ENCODE measurements at regions not wholly inside any gene's neighbourhood (a gene's known extent, or its start where the extent isn't known, plus 50 kb on each side); places are given as distances from the start of the nearest gene placed in this dataset.

- TF ChIP-seq HNF4G (IDR thresholded peaks at IDR 0.05), result no peak
- WGBS, result 80% methylated on average over 1 of the region's 1 CpG
These were observed 79.0 kb upstream of the EMX2 start for GRCh38 chr10:117463545-117463920.

GRCh38 chr10:117462816-117463544 is 79.6 kb upstream of the EMX2 start:
- Histone ChIP-seq H3K4me1 (ENCODE audit: control insufficient read depth in 4 of 4, insufficient read depth in 4 of 4, low read length in 3 of 4) (no peaks in the 10 kb centered on the region), H3K9me3 (ENCODE audit: control insufficient read depth in 4 of 4, low read length in 3 of 4) (peaks cover 0 to 2% (median 0%) of the 10 kb centered on the region in 4 donors), H3K27me3 (ENCODE audit: control insufficient read depth in 4 of 4, insufficient read depth in 4 of 4, low read length in 3 of 4) (no peaks in the 10 kb centered on the region), H3K36me3 (ENCODE audit: control insufficient read depth in 4 of 4, insufficient read depth in 3 of 4, low read depth in 1 of 4, low read length in 3 of 4) (no peaks in the 10 kb centered on the region), H3K9ac (ENCODE audit: low read depth in 1 of 2, low read length in 2 of 2) (no peak overlapping the region), H3K27ac (ENCODE audit: low read depth in 1 of 2, low read length in 2 of 2) (no peak overlapping the region), H3K4me3 (ENCODE audit: low read depth in 1 of 3, low read length in 3 of 3) (no peak overlapping the region)
- no peak for DNase-seq (ENCODE audit: low spot score)
- WGBS, result 85% methylated on average over 1 of the region's 1 CpG
- TF ChIP-seq RXRA (IDR thresholded peaks at IDR 0.05) (no peak), HNF4A (conservative IDR thresholded peaks at IDR 0.05) (no peak), GABPA (IDR thresholded peaks at IDR 0.05 in 1 of 2, conservative IDR thresholded peaks at IDR 0.05 in 1 of 2) (no peak)

More at GRCh38 chr10:117463545-117463920, 79.0 kb upstream of the EMX2 start:
- Histone ChIP-seq H3K4me1 (ENCODE audit: control insufficient read depth in 4 of 4, insufficient read depth in 4 of 4, low read length in 3 of 4) (no peaks in the 10 kb centered on the region), H3K9me3 (ENCODE audit: control insufficient read depth in 4 of 4, low read length in 3 of 4) (peaks cover 0 to 2% (median 0%) of the 10 kb centered on the region in 4 donors), H3K4me3 (ENCODE audit: low read depth in 1 of 3, low read length in 3 of 3) (no peak overlapping the region), H3K27ac (ENCODE audit: low read depth in 1 of 2, low read length in 2 of 2) (no peak overlapping the region), H3K9ac (ENCODE audit: low read depth in 1 of 2, low read length in 2 of 2) (no peak overlapping the region), H3K36me3 (ENCODE audit: control insufficient read depth in 4 of 4, insufficient read depth in 3 of 4, low read depth in 1 of 4, low read length in 3 of 4) (no peaks in the 10 kb centered on the region), H3K27me3 (ENCODE audit: control insufficient read depth in 4 of 4, insufficient read depth in 4 of 4, low read length in 3 of 4) (no peaks in the 10 kb centered on the region)
- DNase-seq (ENCODE audit: low spot score), result no peak

- H3K9me3 ChIP-seq (ENCODE audit: control insufficient read depth in 4 of 4, low read length in 3 of 4), result peaks cover 0 to 2% (median 0%) of the 10 kb centered on the region in 4 donors
- no peak for TF ChIP-seq MAX (IDR thresholded peaks at IDR 0.05)
- TF ChIP-seq RAD21 (IDR thresholded peaks at IDR 0.05), result peak in 1 of 2 donors; percentile 8
- H3K36me3 ChIP-seq (ENCODE audit: control insufficient read depth in 4 of 4, insufficient read depth in 3 of 4, low read depth in 1 of 4, low read length in 3 of 4), result no peaks in the 10 kb centered on the region
- DNase-seq (ENCODE audit: low spot score), result no peak
- no peak overlapping the region for H3K9ac ChIP-seq (ENCODE audit: low read depth in 1 of 2, low read length in 2 of 2)
- no peaks in the 10 kb centered on the region for H3K27me3 ChIP-seq (ENCODE audit: control insufficient read depth in 4 of 4, insufficient read depth in 4 of 4, low read length in 3 of 4)
- 77% methylated on average over 6 of the region's 6 CpGs for WGBS
- H3K4me1 ChIP-seq (ENCODE audit: control insufficient read depth in 4 of 4, insufficient read depth in 4 of 4, low read length in 3 of 4), result no peaks in the 10 kb centered on the region
- H3K4me3 ChIP-seq (ENCODE audit: low read depth in 1 of 3, low read length in 3 of 3), result no peak overlapping the region
- H3K27ac ChIP-seq (ENCODE audit: low read depth in 1 of 2, low read length in 2 of 2), result no peak overlapping the region
These were observed 80.1 kb upstream of the EMX2 start for GRCh38 chr10:117462424-117462792.

- no peak overlapping the region for H3K27ac ChIP-seq (ENCODE audit: low read depth in 1 of 2, low read length in 2 of 2)
- no peaks in the 10 kb centered on the region for H3K4me1 ChIP-seq (ENCODE audit: control insufficient read depth in 4 of 4, insufficient read depth in 4 of 4, low read length in 3 of 4)
- no peaks in the 10 kb centered on the region for H3K36me3 ChIP-seq (ENCODE audit: control insufficient read depth in 4 of 4, insufficient read depth in 3 of 4, low read depth in 1 of 4, low read length in 3 of 4)
- H3K27me3 ChIP-seq (ENCODE audit: control insufficient read depth in 4 of 4, insufficient read depth in 4 of 4, low read length in 3 of 4), result no peaks in the 10 kb centered on the region
- DNase-seq (ENCODE audit: low spot score), result no peak
- TF ChIP-seq EGR1 (IDR thresholded peaks at IDR 0.05; ENCODE audit: low read depth in 2 of 2) (no peak), REST (IDR thresholded peaks at IDR 0.05) (no peak), RAD21 (IDR thresholded peaks at IDR 0.05) (no peak), RXRA (IDR thresholded peaks at IDR 0.05) (no peak), YY1 (IDR thresholded peaks at IDR 0.05) (no peak), NR2F2 (IDR thresholded peaks at IDR 0.05) (no peak), FOXA1 (IDR thresholded peaks at IDR 0.05) (no peak), TAF1 (conservative IDR thresholded peaks at IDR 0.05) (no peak), MAX (IDR thresholded peaks at IDR 0.05) (no peak), SP1 (IDR thresholded peaks at IDR 0.05) (no peak), JUND (IDR thresholded peaks at IDR 0.05) (no peak), GABPA (IDR thresholded peaks at IDR 0.05 in 1 of 2, conservative IDR thresholded peaks at IDR 0.05 in 1 of 2) (no peak)
- no peak overlapping the region for H3K9ac ChIP-seq (ENCODE audit: low read depth in 1 of 2, low read length in 2 of 2)
- WGBS, result 82% methylated on average over 7 of the region's 7 CpGs
- H3K9me3 ChIP-seq (ENCODE audit: control insufficient read depth in 4 of 4, low read length in 3 of 4), result peaks cover 0 to 2% (median 0%) of the 10 kb centered on the region in 4 donors
- H3K4me3 ChIP-seq (ENCODE audit: low read depth in 1 of 3, low read length in 3 of 3), result no peak overlapping the region
These were observed 80.7 kb upstream of the EMX2 start for GRCh38 chr10:117461766-117462423.
